ENCODE measurements at regions not wholly inside any gene's neighbourhood (a gene's known extent, or its start where the extent isn't known, plus 50 kb on each side); places are given as distances from the start of the nearest gene placed in this dataset.

GRCh38 chr5:105371169-105371568 lies 1808.6 kb upstream of the NUDT12 start:
- DNase-seq = no peak
- Mint-ChIP-seq H3K4me1 (no peaks in the 10 kb centered on the region), H3K27me3 (no peaks in the 10 kb centered on the region), H3K27ac (no peak overlapping the region), H3K4me3 (no peak overlapping the region), H3K9me3 (peaks cover 0 to 7% of the 10 kb centered on the region in 2 donors)
- no peak for ATAC-seq

GRCh38 chr5:105350486-105351140 lies 1788.0 kb upstream of the NUDT12 start:
- no peak for ATAC-seq
- Mint-ChIP-seq H3K27me3 (no peaks in the 10 kb centered on the region), H3K4me3 (no peak overlapping the region), H3K9me3 (peaks cover under 1 to 18% of the 10 kb centered on the region in 2 donors), H3K4me1 (no peaks in the 10 kb centered on the region), H3K27ac (peak overlapping the region in 1 of 2 donors; percentile 63)
- DNase-seq = no peak

GRCh38 chr5:105331558-105331957 lies 1769.0 kb upstream of the NUDT12 start:
- no peaks in the 10 kb centered on the region for H3K4me1 Mint-ChIP-seq
- H3K27ac Mint-ChIP-seq = no peak overlapping the region
- H3K4me3 Mint-ChIP-seq = no peak overlapping the region
- ATAC-seq = no peak
- peaks cover 6 to 9% of the 10 kb centered on the region in 2 donors for H3K9me3 Mint-ChIP-seq
- no peak for DNase-seq
- no peaks in the 10 kb centered on the region for H3K27me3 Mint-ChIP-seq

GRCh38 chr5:105330185-105330584 lies 1767.6 kb upstream of the NUDT12 start:
- no peak overlapping the region for H3K27ac Mint-ChIP-seq
- ATAC-seq (no peak), DNase-seq (no peak)
- no peaks in the 10 kb centered on the region for H3K4me1 Mint-ChIP-seq
- H3K27me3 Mint-ChIP-seq = no peaks in the 10 kb centered on the region
- H3K4me3 Mint-ChIP-seq = no peak overlapping the region
- peaks cover 2 to 6% of the 10 kb centered on the region in 2 donors for H3K9me3 Mint-ChIP-seq

GRCh38 chr5:105304859-105305258 lies 1742.3 kb upstream of the NUDT12 start:
- H3K4me1 Mint-ChIP-seq = no peaks in the 10 kb centered on the region
- H3K9me3 Mint-ChIP-seq = no peaks in the 10 kb centered on the region
- no peak for DNase-seq
- no peak overlapping the region for H3K4me3 Mint-ChIP-seq
- no peak overlapping the region for H3K27ac Mint-ChIP-seq
- no peak for ATAC-seq
- H3K27me3 Mint-ChIP-seq = no peaks in the 10 kb centered on the region

- no peaks in the 10 kb centered on the region for H3K9me3 Mint-ChIP-seq
- no peak overlapping the region for H3K4me3 Mint-ChIP-seq
- DNase-seq (no peak), ATAC-seq (no peak)
- no peaks in the 10 kb centered on the region for H3K4me1 Mint-ChIP-seq
- H3K27ac Mint-ChIP-seq = no peak overlapping the region
- no peaks in the 10 kb centered on the region for H3K27me3 Mint-ChIP-seq
These were observed 1726.4 kb upstream of the NUDT12 start for GRCh38 chr5:105288946-105289345.

- no peaks in the 10 kb centered on the region for H3K4me1 Mint-ChIP-seq
- ATAC-seq (no peak), DNase-seq (no peak)
- H3K9me3 Mint-ChIP-seq = no peaks in the 10 kb centered on the region
- H3K4me3 Mint-ChIP-seq = no peak overlapping the region
- H3K27me3 Mint-ChIP-seq = no peaks in the 10 kb centered on the region
- H3K27ac Mint-ChIP-seq = no peak overlapping the region
These were observed 1720.5 kb upstream of the NUDT12 start for GRCh38 chr5:105283134-105283533.

- no peaks in the 10 kb centered on the region for H3K27me3 Mint-ChIP-seq
- ATAC-seq (no peak), DNase-seq (no peak)
- H3K4me1 Mint-ChIP-seq = no peaks in the 10 kb centered on the region
- no peak overlapping the region for H3K27ac Mint-ChIP-seq
- peaks cover 6% of the 10 kb centered on the region in 2 donors for H3K9me3 Mint-ChIP-seq
- no peak overlapping the region for H3K4me3 Mint-ChIP-seq
These were observed 1711.5 kb upstream of the NUDT12 start for GRCh38 chr5:105274079-105274478.

GRCh38 chr5:105263515-105263914 lies 1700.9 kb upstream of the NUDT12 start:
- peaks cover 22 to 32% of the 10 kb centered on the region in 2 donors for H3K9me3 Mint-ChIP-seq
- H3K4me3 Mint-ChIP-seq = no peak overlapping the region
- DNase-seq = no peak
- ATAC-seq = no peak
- H3K4me1 Mint-ChIP-seq = no peaks in the 10 kb centered on the region
- H3K27ac Mint-ChIP-seq = no peak overlapping the region
- H3K27me3 Mint-ChIP-seq = no peaks in the 10 kb centered on the region

GRCh38 chr5:105259581-105260217 lies 1697.1 kb upstream of the NUDT12 start:
- H3K9me3 Mint-ChIP-seq = peaks cover 21 to 26% of the 10 kb centered on the region in 2 donors
- no peak overlapping the region for H3K27ac Mint-ChIP-seq
- no peak overlapping the region for H3K4me3 Mint-ChIP-seq
- ATAC-seq (no peak), DNase-seq (no peak)
- H3K4me1 Mint-ChIP-seq = no peaks in the 10 kb centered on the region
- H3K27me3 Mint-ChIP-seq = no peaks in the 10 kb centered on the region

GRCh38 chr5:105238561-105238960 lies 1676.0 kb upstream of the NUDT12 start:
- no peaks in the 10 kb centered on the region for H3K27me3 Mint-ChIP-seq
- no peaks in the 10 kb centered on the region for H3K9me3 Mint-ChIP-seq
- H3K4me3 Mint-ChIP-seq = no peak overlapping the region
- H3K27ac Mint-ChIP-seq = no peak overlapping the region
- no peaks in the 10 kb centered on the region for H3K4me1 Mint-ChIP-seq
- no peak for DNase-seq
- no peak for ATAC-seq

- peaks cover 0 to 9% of the 10 kb centered on the region in 2 donors for H3K9me3 Mint-ChIP-seq
- ATAC-seq = no peak
- DNase-seq = no peak
- no peaks in the 10 kb centered on the region for H3K27me3 Mint-ChIP-seq
- no peaks in the 10 kb centered on the region for H3K4me1 Mint-ChIP-seq
- H3K27ac Mint-ChIP-seq = no peak overlapping the region
- H3K4me3 Mint-ChIP-seq = no peak overlapping the region
These were observed 1668.0 kb upstream of the NUDT12 start for GRCh38 chr5:105230516-105231157.

- no peak overlapping the region for H3K27ac Mint-ChIP-seq
- no peaks in the 10 kb centered on the region for H3K27me3 Mint-ChIP-seq
- ATAC-seq (no peak), DNase-seq (no peak)
- H3K4me1 Mint-ChIP-seq = no peaks in the 10 kb centered on the region
- H3K4me3 Mint-ChIP-seq = no peak overlapping the region
- H3K9me3 Mint-ChIP-seq = peaks cover 14 to 18% of the 10 kb centered on the region in 2 donors
These were observed 1655.4 kb upstream of the NUDT12 start for GRCh38 chr5:105218018-105218417.

- Mint-ChIP-seq H3K9me3 (peaks cover 19% of the 10 kb centered on the region in 2 donors), H3K27me3 (no peaks in the 10 kb centered on the region), H3K4me3 (no peak overlapping the region), H3K4me1 (no peaks in the 10 kb centered on the region), H3K27ac (no peak overlapping the region)
- ATAC-seq (no peak), DNase-seq (no peak)
These were observed 1650.5 kb upstream of the NUDT12 start for GRCh38 chr5:105213078-105213477.

- peaks cover 10 to 14% of the 10 kb centered on the region in 2 donors for H3K9me3 Mint-ChIP-seq
- no peak overlapping the region for H3K27ac Mint-ChIP-seq
- no peak overlapping the region for H3K4me3 Mint-ChIP-seq
These were observed 1644.5 kb upstream of the NUDT12 start for GRCh38 chr5:105207066-105207465.

GRCh38 chr5:105197531-105197930 lies 1634.9 kb upstream of the NUDT12 start:
- DNase-seq (no peak), ATAC-seq (no peak)
- H3K4me1 Mint-ChIP-seq = no peaks in the 10 kb centered on the region
- peaks cover 11 to 22% of the 10 kb centered on the region in 2 donors for H3K9me3 Mint-ChIP-seq
- H3K4me3 Mint-ChIP-seq = no peak overlapping the region
- no peak overlapping the region for H3K27ac Mint-ChIP-seq
- no peaks in the 10 kb centered on the region for H3K27me3 Mint-ChIP-seq

More at GRCh38 chr5:105207066-105207465, 1644.5 kb upstream of the NUDT12 start:
- no peaks in the 10 kb centered on the region for H3K4me1 Mint-ChIP-seq
- DNase-seq (no peak), ATAC-seq (no peak)
- no peaks in the 10 kb centered on the region for H3K27me3 Mint-ChIP-seq

Measured in stimulated activated naive CD8-positive, alpha-beta T cell treated with anti-CD3 and anti-CD28 coated beads, Interleukin-15, amount 100 ng/mL, for 72 hours (primary cell).